DND-41 (cell line): ENCODE measurements at regions not wholly inside any gene's neighbourhood (a gene's known extent, or its start where the extent isn't known, plus 50 kb on each side); places are given as distances from the start of the nearest gene placed in this dataset.
A peak's percentile ranks its signal among the peaks of the same experiment; 100 is the strongest.

Experiments used
- ATAC-seq: fragments of 200-7000 bp; cut with Tn5 transposase; 3 replicates; pipeline ENCODE4 v1.9.1; 2021; ENCODE audit warnings: low read depth; ENCODE audit not compliant: insufficient read depth
- DNase-seq: peaks from one replicate; pipeline ENCODE4 v3.0.0-alpha.2; 2020
- H2AFZ ChIP-seq: 2 replicates; pipeline ENCODE4 v1.6.0; 2012; ENCODE audit warnings: low read depth, low read length
- H3K27ac ChIP-seq: 2 replicates; pipeline ENCODE4 v1.5.1; 2012; ENCODE audit warnings: low read length, inconsistent platforms
- H3K27me3 ChIP-seq: fragments of 200-600 bp; sonication (generic); 2 replicates; pipeline ENCODE4 v1.6.0; 2012; ENCODE audit warnings: low read length, mild to moderate bottlenecking, inconsistent platforms; ENCODE audit not compliant: insufficient read depth, poor library complexity
- H3K36me3 ChIP-seq: 2 replicates; pipeline ENCODE4 v1.5.1; 2012; ENCODE audit warnings: low read length, inconsistent platforms; ENCODE audit not compliant: insufficient read depth
- H3K4me1 ChIP-seq: 2 replicates; pipeline ENCODE4 v1.5.1; 2012; ENCODE audit warnings: mild to moderate bottlenecking, low read length; ENCODE audit not compliant: insufficient read depth
- H3K4me2 ChIP-seq: 2 replicates; pipeline ENCODE4 v1.6.0; 2012; ENCODE audit warnings: mild to moderate bottlenecking, moderate library complexity, low read length, inconsistent platforms; ENCODE audit not compliant: insufficient read depth
- H3K4me3 ChIP-seq, 2 experiments: fragments of 200-600 bp in 1 of 2; shearing (Covaris generic) in 1 of 2; 2 replicates each; pipeline ENCODE4 v1.5.1; 2012 to 2016; ENCODE audit warnings: inconsistent platforms in 2 of 2, low read length in 2 of 2, mild to moderate bottlenecking in 2 of 2, low read depth in 1 of 2, moderate library complexity in 1 of 2
- H3K79me2 ChIP-seq: 2 replicates; pipeline ENCODE4 v1.6.0; 2012; ENCODE audit warnings: low read length, inconsistent platforms; ENCODE audit not compliant: insufficient read depth
- H3K9ac ChIP-seq: 2 replicates; pipeline ENCODE4 v1.6.0; 2012; ENCODE audit warnings: low read depth, mild to moderate bottlenecking, inconsistent platforms, low read length, moderate library complexity
- H3K9me3 ChIP-seq: 2 replicates; pipeline ENCODE4 v1.5.1; 2012; ENCODE audit warnings: low read length, moderate library complexity, mild to moderate bottlenecking, inconsistent platforms; ENCODE audit not compliant: insufficient read depth, severe bottlenecking
- H4K20me1 ChIP-seq: 2 replicates; pipeline ENCODE4 v1.6.0; 2012; ENCODE audit warnings: low read length; ENCODE audit not compliant: insufficient read depth
- CTCF ChIP-seq: IDR thresholded peaks from 2 replicates; pipeline ENCODE4 v1.5.1; 2012; ENCODE audit warnings: borderline replicate concordance, low read length, moderate library complexity, mild to moderate bottlenecking; ENCODE audit not compliant: poor library complexity, severe bottlenecking; ENCODE audit errors: extremely low read depth
- EZH2 ChIP-seq: IDR thresholded peaks from 3 replicates; pipeline ENCODE4 v1.6.1; 2012; ENCODE audit warnings: borderline replicate concordance, low read depth, mild to moderate bottlenecking, moderate library complexity, low read length, inconsistent platforms; ENCODE audit not compliant: severe bottlenecking

GRCh38 chr2:196271795-196272194, 100.4 kb upstream of the STK17B start:
- Histone ChIP-seq H3K4me3 (no peak overlapping the region), H2AFZ (no peak overlapping the region), H3K4me1 (peaks cover 78% of the 10 kb centered on the region), H3K9ac (no peak overlapping the region), H3K27me3 (no peaks in the 10 kb centered on the region), H3K9me3 (no peaks in the 10 kb centered on the region), H3K36me3 (no peaks in the 10 kb centered on the region), H3K4me2 (no peak overlapping the region), H3K27ac (no peak overlapping the region), H4K20me1 (no peaks in the 10 kb centered on the region), H3K79me2 (peaks cover 8% of the 10 kb centered on the region)
- DNase-seq (no peak), ATAC-seq (no peak)
- TF ChIP-seq EZH2 (no peak), CTCF (no peak)

- H2AFZ ChIP-seq: no peak overlapping the region
- H3K27ac ChIP-seq: peak overlapping the region; percentile 78
- no peaks in the 10 kb centered on the region for H3K9me3 ChIP-seq
- ATAC-seq (peak; percentile 67), DNase-seq (peak; percentile 52)
- no peaks in the 10 kb centered on the region for H3K27me3 ChIP-seq
- no peaks in the 10 kb centered on the region for H3K36me3 ChIP-seq
- TF ChIP-seq CTCF: no peak
- TF ChIP-seq EZH2: no peak
- H3K4me2 ChIP-seq: peak overlapping the region; percentile 42
- H4K20me1 ChIP-seq: no peaks in the 10 kb centered on the region
- H3K79me2 ChIP-seq: no peaks in the 10 kb centered on the region; the same call in 1 of the 2 replicates
- H3K9ac ChIP-seq: peak overlapping the region; percentile 33
- peaks cover 54% of the 10 kb centered on the region for H3K4me1 ChIP-seq
- peak overlapping the region in 1 of 2 experiments; percentile 4; a peak in 1 of 4 replicates for H3K4me3 ChIP-seq
These were observed 103.0 kb upstream of the STK17B start for GRCh38 chr2:196274387-196274809.

GRCh38 chr2:196275646-196276352, 104.4 kb upstream of the STK17B start:
- no peak overlapping the region for H2AFZ ChIP-seq

More at GRCh38 chr2:196275646-196276352, 104.4 kb upstream of the STK17B start:
- H3K79me2 ChIP-seq: no peaks in the 10 kb centered on the region; the same call in 1 of the 2 replicates
- no peaks in the 10 kb centered on the region for H3K36me3 ChIP-seq
- no peaks in the 10 kb centered on the region for H4K20me1 ChIP-seq
- peak overlapping the region; percentile 33 for H3K9ac ChIP-seq
- TF ChIP-seq EZH2 (no peak), CTCF (no peak)
- DNase-seq (peak; percentile 46), ATAC-seq (peak; percentile 52)
- no peak overlapping the region for H3K4me3 ChIP-seq
- H3K27me3 ChIP-seq: no peaks in the 10 kb centered on the region
- no peaks in the 10 kb centered on the region for H3K9me3 ChIP-seq
- H3K27ac ChIP-seq: peak overlapping the region; percentile 78
- peaks cover 45% of the 10 kb centered on the region for H3K4me1 ChIP-seq
- peak overlapping the region; percentile 42; the same call in 1 of the 2 replicates for H3K4me2 ChIP-seq
